ENCODE measurements at regions not wholly inside any gene's neighbourhood (a gene's known extent, or its start where the extent isn't known, plus 50 kb on each side); places are given as distances from the start of the nearest gene placed in this dataset.

- no peak for TF ChIP-seq EZH2 (IDR thresholded peaks at IDR 0.05; ENCODE audit: insufficient read depth, low read length)
- no peak for TF ChIP-seq CTCF (IDR thresholded peaks at IDR 0.05; ENCODE audit: insufficient read depth, low read depth, low read length)
- Histone ChIP-seq H3K27ac (ENCODE audit: low read depth, low read length) (no peak overlapping the region), H3K4me3 (ENCODE audit: insufficient read depth, low read depth, low read length) (no peak overlapping the region), H3K79me2 (ENCODE audit: insufficient read depth, low read length) (no peaks in the 10 kb centered on the region), H3K4me2 (ENCODE audit: low read length) (no peak overlapping the region), H3K27me3 (ENCODE audit: insufficient read depth, low read length) (no peaks in the 10 kb centered on the region), H3K36me3 (ENCODE audit: insufficient read depth, low read length) (no peaks in the 10 kb centered on the region), H3K9me3 (ENCODE audit: insufficient read depth, low read depth, low read length) (no peaks in the 10 kb centered on the region), H3K9ac (ENCODE audit: low read length) (no peak overlapping the region), H2AFZ (ENCODE audit: low read depth, low read length) (no peak overlapping the region), H4K20me1 (ENCODE audit: insufficient read depth, low read length) (no peaks in the 10 kb centered on the region), H3K4me1 (ENCODE audit: insufficient read depth, low read length) (no peaks in the 10 kb centered on the region)
- no peaks in the 10 kb centered on the region for H3K4me1 Mint-ChIP-seq (ENCODE audit: low read depth, unreplicated experiment)
- no peak overlapping the region for H3K27ac Mint-ChIP-seq (ENCODE audit: unreplicated experiment)
- no peak overlapping the region for H3K4me3 Mint-ChIP-seq (ENCODE audit: unreplicated experiment)
- H3K36me3 Mint-ChIP-seq (ENCODE audit: low read depth, unreplicated experiment) = no peaks in the 10 kb centered on the region
- no peak for FAIRE-seq
- H3K27me3 Mint-ChIP-seq (ENCODE audit: low read depth, unreplicated experiment) = no peaks in the 10 kb centered on the region
- DNase-seq (ENCODE audit: low read depth) = no peak
- H3K9me3 Mint-ChIP-seq (ENCODE audit: unreplicated experiment) = no peaks in the 10 kb centered on the region
Observed at GRCh38 chr4:124527364-124527763, 185.2 kb downstream of the ANKRD50 start.

GRCh38 chr4:124529131-124529530, 183.4 kb downstream of the ANKRD50 start:
- Histone ChIP-seq H3K79me2 (ENCODE audit: insufficient read depth, low read length) (no peaks in the 10 kb centered on the region), H3K9me3 (ENCODE audit: insufficient read depth, low read depth, low read length) (no peaks in the 10 kb centered on the region), H3K4me2 (ENCODE audit: low read length) (no peak overlapping the region), H4K20me1 (ENCODE audit: insufficient read depth, low read length) (no peaks in the 10 kb centered on the region), H3K27me3 (ENCODE audit: insufficient read depth, low read length) (no peaks in the 10 kb centered on the region), H2AFZ (ENCODE audit: low read depth, low read length) (no peak overlapping the region), H3K36me3 (ENCODE audit: insufficient read depth, low read length) (no peaks in the 10 kb centered on the region), H3K9ac (ENCODE audit: low read length) (no peak overlapping the region), H3K4me1 (ENCODE audit: insufficient read depth, low read length) (no peaks in the 10 kb centered on the region), H3K4me3 (ENCODE audit: insufficient read depth, low read depth, low read length) (no peak overlapping the region), H3K27ac (ENCODE audit: low read depth, low read length) (no peak overlapping the region)
- Mint-ChIP-seq H3K4me3 (ENCODE audit: unreplicated experiment) (no peak overlapping the region), H3K27me3 (ENCODE audit: low read depth, unreplicated experiment) (no peaks in the 10 kb centered on the region), H3K9me3 (ENCODE audit: unreplicated experiment) (no peaks in the 10 kb centered on the region), H3K36me3 (ENCODE audit: low read depth, unreplicated experiment) (no peaks in the 10 kb centered on the region), H3K27ac (ENCODE audit: unreplicated experiment) (no peak overlapping the region), H3K4me1 (ENCODE audit: low read depth, unreplicated experiment) (no peaks in the 10 kb centered on the region)
- FAIRE-seq = no peak
- TF ChIP-seq EZH2 (IDR thresholded peaks at IDR 0.05; ENCODE audit: insufficient read depth, low read length) (no peak), CTCF (IDR thresholded peaks at IDR 0.05; ENCODE audit: insufficient read depth, low read depth, low read length) (no peak)
- no peak for DNase-seq (ENCODE audit: low read depth)

- no peaks in the 10 kb centered on the region for H3K27me3 ChIP-seq (ENCODE audit: insufficient read depth, low read length)
- no peak overlapping the region for H3K4me3 ChIP-seq (ENCODE audit: insufficient read depth, low read depth, low read length)
- no peaks in the 10 kb centered on the region for H3K4me1 ChIP-seq (ENCODE audit: insufficient read depth, low read length)
- no peak overlapping the region for H2AFZ ChIP-seq (ENCODE audit: low read depth, low read length)
- no peaks in the 10 kb centered on the region for H3K36me3 ChIP-seq (ENCODE audit: insufficient read depth, low read length)
- Mint-ChIP-seq H3K9me3 (ENCODE audit: unreplicated experiment) (no peaks in the 10 kb centered on the region), H3K27me3 (ENCODE audit: low read depth, unreplicated experiment) (no peaks in the 10 kb centered on the region), H3K36me3 (ENCODE audit: low read depth, unreplicated experiment) (no peaks in the 10 kb centered on the region), H3K4me1 (ENCODE audit: low read depth, unreplicated experiment) (no peaks in the 10 kb centered on the region), H3K27ac (ENCODE audit: unreplicated experiment) (no peak overlapping the region), H3K4me3 (ENCODE audit: unreplicated experiment) (no peak overlapping the region)
- TF ChIP-seq EZH2 (IDR thresholded peaks at IDR 0.05; ENCODE audit: insufficient read depth, low read length) = no peak
- no peak for TF ChIP-seq CTCF (IDR thresholded peaks at IDR 0.05; ENCODE audit: insufficient read depth, low read depth, low read length)
- H4K20me1 ChIP-seq (ENCODE audit: insufficient read depth, low read length) = no peaks in the 10 kb centered on the region
- no peak overlapping the region for H3K9ac ChIP-seq (ENCODE audit: low read length)
- H3K4me2 ChIP-seq (ENCODE audit: low read length) = no peak overlapping the region
- H3K79me2 ChIP-seq (ENCODE audit: insufficient read depth, low read length) = no peaks in the 10 kb centered on the region
- DNase-seq (ENCODE audit: low read depth) (no peak), FAIRE-seq (no peak)
- no peaks in the 10 kb centered on the region for H3K9me3 ChIP-seq (ENCODE audit: insufficient read depth, low read depth, low read length)
- H3K27ac ChIP-seq (ENCODE audit: low read depth, low read length) = no peak overlapping the region
Observed at GRCh38 chr4:124530464-124531077, 182.0 kb downstream of the ANKRD50 start.
